HG03442 (cell line): ENCODE measurements at regions not wholly inside any gene's neighbourhood (a gene's known extent, or its start where the extent isn't known, plus 50 kb on each side); places are given as distances from the start of the nearest gene placed in this dataset.

Experiments used
- ATAC-seq: cut with Tn5 transposase; IDR thresholded peaks from one replicate; pipeline ENCODE4 v1.9.1; 2021; ENCODE audit warnings: mild to moderate bottlenecking, moderate library complexity; ENCODE audit not compliant: unreplicated experiment

- no peak for ATAC-seq
Measured at GRCh38 chr4:96519291-96519690, 679.4 kb downstream of the PDHA2 start.

GRCh38 chr4:96521046-96521536 is 681.2 kb downstream of the PDHA2 start:
- no peak for ATAC-seq

GRCh38 chr4:96523611-96524010 is 683.7 kb downstream of the PDHA2 start:
- no peak for ATAC-seq

GRCh38 chr4:96524311-96524875 is 684.5 kb downstream of the PDHA2 start:
- no peak for ATAC-seq

- no peak for ATAC-seq
Measured at GRCh38 chr4:96525898-96526297, 686.0 kb downstream of the PDHA2 start.

GRCh38 chr4:96526625-96527024 is 686.7 kb downstream of the PDHA2 start:
- ATAC-seq = no peak

GRCh38 chr4:96531836-96532235 is 691.9 kb downstream of the PDHA2 start:
- no peak for ATAC-seq

GRCh38 chr4:96543346-96543745 is 703.5 kb downstream of the PDHA2 start:
- no peak for ATAC-seq

- no peak for ATAC-seq
Measured at GRCh38 chr4:96558466-96558865, 718.6 kb downstream of the PDHA2 start.

- ATAC-seq = no peak
Measured at GRCh38 chr4:96566755-96567154, 726.9 kb downstream of the PDHA2 start.

- no peak for ATAC-seq
Measured at GRCh38 chr4:96585304-96585703, 745.4 kb downstream of the PDHA2 start.

GRCh38 chr4:96593422-96593821 is 753.5 kb downstream of the PDHA2 start:
- no peak for ATAC-seq

- no peak for ATAC-seq
Measured at GRCh38 chr4:96598465-96598864, 758.6 kb downstream of the PDHA2 start.

GRCh38 chr4:96599752-96600151 is 759.9 kb downstream of the PDHA2 start:
- ATAC-seq = no peak

- ATAC-seq = no peak
Measured at GRCh38 chr4:96602661-96603060, 762.8 kb downstream of the PDHA2 start.

- ATAC-seq = no peak
Measured at GRCh38 chr4:96603641-96604040, 763.7 kb downstream of the PDHA2 start.

- ATAC-seq = no peak
Measured at GRCh38 chr4:96606451-96606850, 766.6 kb downstream of the PDHA2 start.

GRCh38 chr4:96626023-96626422 is 786.1 kb downstream of the PDHA2 start:
- no peak for ATAC-seq

- ATAC-seq = no peak
Measured at GRCh38 chr4:96630839-96631238, 790.9 kb downstream of the PDHA2 start.

- no peak for ATAC-seq
Measured at GRCh38 chr4:96637971-96638412, 798.1 kb downstream of the PDHA2 start.

GRCh38 chr4:96639932-96640331 is 800.0 kb downstream of the PDHA2 start:
- ATAC-seq = no peak

GRCh38 chr4:96642490-96642889 is 802.6 kb downstream of the PDHA2 start:
- ATAC-seq = no peak

GRCh38 chr4:96646146-96646545 is 806.3 kb downstream of the PDHA2 start:
- no peak for ATAC-seq
